22Rv1 (cell line): ENCODE measurements at regions not wholly inside any gene's neighbourhood (a gene's known extent, or its start where the extent isn't known, plus 50 kb on each side); places are given as distances from the start of the nearest gene placed in this dataset.

Experiments
- H3K27ac ChIP-seq: fragments of 450-650 bp; 2 replicates; pipeline ENCODE4 v1.5.1; 2017
- ZFX ChIP-seq: fragments of 450-650 bp; IDR thresholded peaks from 2 replicates; pipeline ENCODE4 v1.6.1; 2017; ENCODE audit warnings: antibody characterized with exemption, borderline replicate concordance
- TF ChIP-seq, protein P1 (sequence below): fragments of 450-650 bp; IDR thresholded peaks from 2 replicates; pipeline ENCODE4 v1.5.1; 2017; ENCODE audit warnings: mild to moderate bottlenecking

DNA sequence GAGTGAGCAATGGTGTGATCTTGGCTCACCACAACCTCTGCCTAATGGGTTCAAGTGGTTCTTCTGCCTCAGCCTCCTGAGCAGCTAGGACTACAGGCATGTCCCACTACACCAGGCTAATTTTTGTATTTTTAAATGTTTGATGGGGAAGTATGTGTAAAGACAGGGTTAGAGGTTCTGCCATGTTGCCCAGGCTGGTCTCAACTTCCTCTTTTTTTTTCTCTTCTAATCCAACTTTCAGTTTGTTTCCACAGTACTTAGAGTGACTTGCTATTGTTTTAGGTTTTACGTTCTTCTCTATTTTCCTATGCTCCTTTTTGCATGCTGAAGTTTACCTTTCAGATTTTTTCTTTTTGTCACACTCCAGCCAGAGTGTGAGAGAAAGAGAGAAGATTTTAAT lies 1433.0 kb downstream of the UQCRFS1 start:
- no peak overlapping the region for H3K27ac ChIP-seq
- TF ChIP-seq, protein P1, sequence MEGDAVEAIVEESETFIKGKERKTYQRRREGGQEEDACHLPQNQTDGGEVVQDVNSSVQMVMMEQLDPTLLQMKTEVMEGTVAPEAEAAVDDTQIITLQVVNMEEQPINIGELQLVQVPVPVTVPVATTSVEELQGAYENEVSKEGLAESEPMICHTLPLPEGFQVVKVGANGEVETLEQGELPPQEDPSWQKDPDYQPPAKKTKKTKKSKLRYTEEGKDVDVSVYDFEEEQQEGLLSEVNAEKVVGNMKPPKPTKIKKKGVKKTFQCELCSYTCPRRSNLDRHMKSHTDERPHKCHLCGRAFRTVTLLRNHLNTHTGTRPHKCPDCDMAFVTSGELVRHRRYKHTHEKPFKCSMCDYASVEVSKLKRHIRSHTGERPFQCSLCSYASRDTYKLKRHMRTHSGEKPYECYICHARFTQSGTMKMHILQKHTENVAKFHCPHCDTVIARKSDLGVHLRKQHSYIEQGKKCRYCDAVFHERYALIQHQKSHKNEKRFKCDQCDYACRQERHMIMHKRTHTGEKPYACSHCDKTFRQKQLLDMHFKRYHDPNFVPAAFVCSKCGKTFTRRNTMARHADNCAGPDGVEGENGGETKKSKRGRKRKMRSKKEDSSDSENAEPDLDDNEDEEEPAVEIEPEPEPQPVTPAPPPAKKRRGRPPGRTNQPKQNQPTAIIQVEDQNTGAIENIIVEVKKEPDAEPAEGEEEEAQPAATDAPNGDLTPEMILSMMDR, result no peak
- no peak for TF ChIP-seq ZFX

DNA sequence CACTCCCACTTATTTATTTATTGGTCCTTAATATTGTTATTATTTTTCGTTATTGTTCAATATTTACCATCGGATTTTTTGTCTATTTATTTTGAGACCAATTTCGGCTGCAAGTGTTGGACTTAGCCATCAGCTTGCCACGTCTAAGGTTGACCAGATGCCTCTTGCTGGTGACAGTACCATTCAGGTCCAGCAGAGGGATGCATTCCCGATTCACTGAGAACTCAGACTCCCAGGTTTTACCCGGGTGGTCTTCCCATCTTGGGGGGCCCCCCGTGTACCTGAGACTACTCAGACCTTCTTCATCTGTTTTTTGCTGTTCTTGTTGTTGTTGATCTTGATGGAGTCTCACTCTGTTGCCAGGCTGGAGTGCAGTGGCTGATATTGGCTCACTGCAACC lies 1435.2 kb downstream of the UQCRFS1 start:
- H3K27ac ChIP-seq, result no peak overlapping the region
- TF ChIP-seq ZFX, result no peak
- TF ChIP-seq, protein P1, result peak; percentile 25; the same call in 1 of the 2 replicates

DNA sequence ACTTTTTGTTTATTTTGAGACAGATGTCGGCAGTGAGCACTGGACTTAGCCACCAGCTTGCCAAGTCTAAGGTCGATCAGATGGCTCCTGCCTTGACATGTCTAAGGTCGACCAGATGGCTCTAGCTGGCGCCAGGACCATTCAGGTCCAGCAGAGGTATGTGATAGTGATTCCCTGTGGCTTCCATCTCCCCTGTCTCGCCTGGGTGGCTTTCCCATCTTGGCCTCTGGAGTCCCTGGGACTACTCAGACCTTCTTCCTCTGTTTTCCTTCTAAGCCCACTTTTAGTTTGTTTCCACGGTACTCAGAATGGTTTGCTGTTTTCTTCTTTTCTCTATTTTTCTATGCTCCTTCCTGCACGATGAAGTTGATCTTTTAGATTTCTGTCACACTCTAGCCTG lies 1435.7 kb downstream of the UQCRFS1 start:
- H3K27ac ChIP-seq, result no peak overlapping the region

DNA sequence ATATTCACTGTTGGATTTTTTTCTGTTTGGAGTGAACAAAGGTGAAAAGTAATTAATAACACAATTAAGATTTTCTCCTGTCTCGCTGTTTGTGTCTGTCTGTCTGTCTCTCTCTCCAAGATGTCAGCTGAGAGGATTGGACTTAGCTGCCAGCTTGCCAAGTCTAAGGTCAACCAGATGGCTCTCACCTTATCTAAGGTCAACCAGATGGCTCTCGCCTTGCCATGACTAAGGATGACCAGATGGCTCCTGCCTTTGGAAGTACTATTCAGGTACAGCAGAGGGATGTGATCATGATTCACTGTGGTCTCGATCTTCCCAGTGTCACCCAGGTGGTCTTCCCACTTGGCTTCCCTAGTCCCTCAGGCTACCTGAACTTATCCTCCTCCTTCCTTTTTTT lies 1436.4 kb downstream of the UQCRFS1 start:
- H3K27ac ChIP-seq, result no peak overlapping the region
- TF ChIP-seq, protein P1, result no peak
- no peak for TF ChIP-seq ZFX

More for the DNA sequence above, 1435.7 kb downstream of the UQCRFS1 start:
- TF ChIP-seq, protein P1, result no peak
- no peak for TF ChIP-seq ZFX

DNA sequence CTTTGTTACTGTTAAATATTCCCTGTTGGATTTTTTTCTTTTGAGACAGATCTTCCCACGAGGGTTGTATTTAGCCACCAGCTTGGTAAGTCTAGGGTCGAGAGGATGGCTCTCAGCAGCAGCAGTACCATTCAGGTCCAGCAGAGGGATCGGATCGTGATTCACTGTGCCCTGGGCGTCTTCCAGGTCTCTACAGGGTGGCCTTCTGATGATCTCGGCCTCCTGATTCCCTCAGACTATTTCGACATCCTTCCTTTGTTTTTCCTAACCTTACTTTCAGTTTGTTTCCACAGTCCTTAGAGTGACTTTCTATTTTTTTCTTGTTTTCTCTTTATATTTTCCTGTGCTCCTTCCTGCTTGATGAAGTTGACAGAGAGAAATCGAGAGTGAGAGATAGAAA lies 1436.9 kb downstream of the UQCRFS1 start:
- no peak overlapping the region for H3K27ac ChIP-seq
- TF ChIP-seq ZFX, result no peak
- TF ChIP-seq, protein P1, result peak; percentile 52

DNA sequence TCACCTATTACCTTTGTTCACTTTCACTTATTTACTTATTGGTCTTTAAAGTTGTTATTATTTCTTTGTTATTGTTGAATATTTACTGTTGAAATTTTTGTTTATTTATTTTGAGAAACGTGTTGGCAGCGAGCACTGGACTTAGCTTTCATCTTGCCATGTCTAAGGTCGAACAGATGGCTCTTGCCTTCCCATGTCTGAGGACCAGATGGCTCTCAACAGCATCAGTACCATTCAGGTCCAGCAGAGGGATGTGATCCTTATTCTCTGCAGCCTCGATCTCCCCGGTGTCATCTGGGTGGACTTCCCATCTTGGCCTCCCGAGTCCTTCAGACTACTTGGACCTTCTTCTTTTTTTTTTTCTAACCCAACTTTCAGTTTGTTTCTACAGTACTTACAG lies 1437.6 kb downstream of the UQCRFS1 start:
- TF ChIP-seq ZFX, result no peak
- TF ChIP-seq, protein P1, result no peak
- no peak overlapping the region for H3K27ac ChIP-seq

DNA sequence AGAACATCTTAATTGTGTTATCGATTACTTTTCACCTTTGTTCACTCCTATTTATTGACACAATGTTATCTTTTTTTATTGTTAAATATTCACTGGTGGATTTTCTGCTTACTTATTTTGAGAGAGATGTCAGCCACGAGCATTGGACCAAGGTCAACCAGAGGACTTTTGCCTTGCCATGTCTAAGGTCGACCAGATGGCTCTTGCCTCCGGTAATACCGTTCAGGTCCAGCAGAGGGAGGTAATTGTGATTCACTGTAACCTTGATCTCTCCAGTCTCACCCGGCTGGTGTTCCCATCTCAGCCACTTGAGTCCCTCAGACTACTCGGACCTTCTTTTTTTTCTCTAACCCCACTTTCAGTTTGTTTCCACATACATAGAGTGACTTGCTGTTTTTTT lies 1438.1 kb downstream of the UQCRFS1 start:
- TF ChIP-seq ZFX, result no peak
- TF ChIP-seq, protein P1, result peak; percentile 62
- H3K27ac ChIP-seq, result no peak overlapping the region
